ENCODE measurements at regions not wholly inside any gene's neighbourhood (a gene's known extent, or its start where the extent isn't known, plus 50 kb on each side); places are given as distances from the start of the nearest gene placed in this dataset.

DNA sequence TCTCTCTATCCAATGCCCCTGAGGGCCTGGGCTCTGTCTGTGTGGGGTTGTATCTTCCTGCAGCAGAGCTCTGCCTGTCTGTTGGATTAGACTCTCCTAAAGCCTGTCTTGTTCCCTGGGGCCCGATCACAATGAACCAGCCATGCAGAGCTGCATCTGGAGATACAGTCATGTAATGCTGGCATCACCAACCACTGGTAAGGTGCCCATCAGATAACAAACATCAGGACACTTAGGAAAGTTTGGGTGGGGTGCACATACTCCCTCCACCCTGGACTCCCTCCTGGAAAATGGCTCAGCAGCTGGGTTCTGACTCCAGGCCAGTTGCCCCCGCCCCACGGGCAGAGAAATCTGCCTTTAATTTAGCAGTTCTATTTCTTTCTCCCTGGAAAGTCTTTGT lies 61.3 kb upstream of the BRD7 start:
- Histone ChIP-seq H3K9me3 (ENCODE audit: control insufficient read depth in 2 of 3, insufficient read depth in 1 of 3, low read length in 3 of 3) (no peaks in the 10 kb centered on the region), H3K27me3 (ENCODE audit: control insufficient read depth, insufficient read depth, low read length) (no peaks in the 10 kb centered on the region), H3K36me3 (ENCODE audit: control insufficient read depth in 2 of 3, insufficient read depth in 3 of 3, low read length in 3 of 3) (no peaks in the 10 kb centered on the region), H3K9ac (ENCODE audit: low read length in 3 of 3) (no peak overlapping the region), H3K4me1 (ENCODE audit: control insufficient read depth in 2 of 3, insufficient read depth in 2 of 3, low read depth in 1 of 3, low read length in 3 of 3) (no peaks in the 10 kb centered on the region), H3K4me3 (ENCODE audit: low read length in 3 of 3) (no peak overlapping the region), H3K27ac (ENCODE audit: low read depth in 2 of 2, low read length in 2 of 2) (no peak overlapping the region)
- intact Hi-C loops (cut with DNase I), result no loop called here
- no peak for FAIRE-seq
- no peak for DNase-seq
- TF ChIP-seq, protein P1, sequence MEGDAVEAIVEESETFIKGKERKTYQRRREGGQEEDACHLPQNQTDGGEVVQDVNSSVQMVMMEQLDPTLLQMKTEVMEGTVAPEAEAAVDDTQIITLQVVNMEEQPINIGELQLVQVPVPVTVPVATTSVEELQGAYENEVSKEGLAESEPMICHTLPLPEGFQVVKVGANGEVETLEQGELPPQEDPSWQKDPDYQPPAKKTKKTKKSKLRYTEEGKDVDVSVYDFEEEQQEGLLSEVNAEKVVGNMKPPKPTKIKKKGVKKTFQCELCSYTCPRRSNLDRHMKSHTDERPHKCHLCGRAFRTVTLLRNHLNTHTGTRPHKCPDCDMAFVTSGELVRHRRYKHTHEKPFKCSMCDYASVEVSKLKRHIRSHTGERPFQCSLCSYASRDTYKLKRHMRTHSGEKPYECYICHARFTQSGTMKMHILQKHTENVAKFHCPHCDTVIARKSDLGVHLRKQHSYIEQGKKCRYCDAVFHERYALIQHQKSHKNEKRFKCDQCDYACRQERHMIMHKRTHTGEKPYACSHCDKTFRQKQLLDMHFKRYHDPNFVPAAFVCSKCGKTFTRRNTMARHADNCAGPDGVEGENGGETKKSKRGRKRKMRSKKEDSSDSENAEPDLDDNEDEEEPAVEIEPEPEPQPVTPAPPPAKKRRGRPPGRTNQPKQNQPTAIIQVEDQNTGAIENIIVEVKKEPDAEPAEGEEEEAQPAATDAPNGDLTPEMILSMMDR (IDR thresholded peaks at IDR 0.05; ENCODE audit: borderline replicate concordance, extremely low read depth, insufficient read depth), result no peak

DNA sequence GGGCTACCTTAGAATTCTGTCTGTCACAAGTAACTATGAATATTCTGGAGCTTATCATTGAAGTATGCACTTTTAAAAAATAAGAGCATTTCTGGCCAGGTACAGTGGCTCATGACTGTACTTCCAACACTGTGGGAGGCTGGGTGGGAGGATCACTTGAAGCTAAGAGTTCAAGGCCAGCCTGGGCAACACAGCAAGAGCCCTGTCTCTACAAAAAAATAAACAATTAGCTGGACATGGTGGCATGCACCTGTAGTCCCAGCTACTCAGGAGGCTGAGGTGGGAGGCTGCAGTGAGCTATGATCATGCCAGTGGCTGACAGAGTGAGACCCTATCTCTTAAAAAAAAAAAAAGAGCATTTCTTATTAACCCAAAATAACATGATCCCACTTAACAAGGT lies 60.0 kb upstream of the BRD7 start:
- no peak for DNase-seq
- H3K9ac ChIP-seq (ENCODE audit: low read length in 3 of 3), result no peak overlapping the region
- TF ChIP-seq, protein P1 (IDR thresholded peaks at IDR 0.05; ENCODE audit: borderline replicate concordance, extremely low read depth, insufficient read depth), result no peak
- intact Hi-C loops (cut with DNase I), result no loop called here
- H3K27me3 ChIP-seq (ENCODE audit: control insufficient read depth, insufficient read depth, low read length), result no peaks in the 10 kb centered on the region
- FAIRE-seq, result no peak
- no peaks in the 10 kb centered on the region for H3K9me3 ChIP-seq (ENCODE audit: control insufficient read depth in 2 of 3, insufficient read depth in 1 of 3, low read length in 3 of 3)
- no peaks in the 10 kb centered on the region for H3K4me1 ChIP-seq (ENCODE audit: control insufficient read depth in 2 of 3, insufficient read depth in 2 of 3, low read depth in 1 of 3, low read length in 3 of 3)
- no peak overlapping the region for H3K4me3 ChIP-seq (ENCODE audit: low read length in 3 of 3)
- H3K27ac ChIP-seq (ENCODE audit: low read depth in 2 of 2, low read length in 2 of 2), result no peak overlapping the region
- no peaks in the 10 kb centered on the region for H3K36me3 ChIP-seq (ENCODE audit: control insufficient read depth in 2 of 3, insufficient read depth in 3 of 3, low read length in 3 of 3)

DNA sequence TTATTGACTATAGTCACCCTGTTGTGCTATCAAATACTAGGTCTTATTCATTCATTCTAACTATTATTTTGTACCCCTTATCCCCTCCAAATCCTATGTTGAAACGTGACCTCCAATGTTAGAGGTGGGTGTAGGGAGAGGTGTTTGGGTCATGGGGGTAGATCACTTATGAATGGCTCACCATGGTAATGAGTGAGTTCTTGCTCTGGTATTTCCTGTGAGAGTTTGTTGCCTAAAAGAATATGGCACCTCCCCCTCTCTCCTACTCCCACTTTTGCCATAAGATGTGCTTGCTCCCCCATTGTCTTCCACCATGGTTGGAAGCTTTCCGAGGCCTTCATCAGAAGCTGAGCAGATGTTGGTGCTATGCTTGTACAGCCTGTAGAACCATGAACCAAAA lies 59.3 kb upstream of the BRD7 start:
- Histone ChIP-seq H3K27ac (ENCODE audit: low read depth in 2 of 2, low read length in 2 of 2) (no peak overlapping the region), H3K27me3 (ENCODE audit: control insufficient read depth, insufficient read depth, low read length) (no peaks in the 10 kb centered on the region), H3K36me3 (ENCODE audit: control insufficient read depth in 2 of 3, insufficient read depth in 3 of 3, low read length in 3 of 3) (no peaks in the 10 kb centered on the region), H3K4me1 (ENCODE audit: control insufficient read depth in 2 of 3, insufficient read depth in 2 of 3, low read depth in 1 of 3, low read length in 3 of 3) (no peaks in the 10 kb centered on the region), H3K9me3 (ENCODE audit: control insufficient read depth in 2 of 3, insufficient read depth in 1 of 3, low read length in 3 of 3) (no peaks in the 10 kb centered on the region), H3K9ac (ENCODE audit: low read length in 3 of 3) (no peak overlapping the region), H3K4me3 (ENCODE audit: low read length in 3 of 3) (no peak overlapping the region)
- no peak for DNase-seq
- TF ChIP-seq, protein P1 (IDR thresholded peaks at IDR 0.05; ENCODE audit: borderline replicate concordance, extremely low read depth, insufficient read depth), result no peak
- intact Hi-C loops (cut with DNase I), result no loop called here
- no peak for FAIRE-seq

DNA sequence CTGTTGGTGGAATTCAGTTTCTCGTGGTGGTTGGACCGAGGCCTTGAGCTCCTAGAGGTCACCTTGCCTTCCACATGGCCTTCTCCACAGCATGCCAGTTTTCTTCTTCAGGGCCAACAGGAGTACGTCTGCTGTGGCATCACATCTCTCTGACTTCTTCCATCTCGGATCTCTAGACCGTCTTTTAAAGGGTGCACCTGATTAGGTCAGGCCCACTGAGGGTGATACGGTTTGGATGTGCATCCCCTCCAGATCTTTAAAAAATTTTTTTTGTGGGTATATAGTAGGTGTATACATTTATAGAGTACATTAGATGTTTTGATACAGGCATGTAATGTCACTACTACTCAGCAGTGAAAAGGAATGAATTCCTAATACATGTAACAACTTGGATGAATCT lies 58.3 kb upstream of the BRD7 start:
- FAIRE-seq, result no peak

More for the DNA sequence above, 58.3 kb upstream of the BRD7 start:
- H3K27ac ChIP-seq (ENCODE audit: low read depth in 2 of 2, low read length in 2 of 2), result no peak overlapping the region
- intact Hi-C loops (cut with DNase I), result no loop called here
- H3K4me1 ChIP-seq (ENCODE audit: control insufficient read depth in 2 of 3, insufficient read depth in 2 of 3, low read depth in 1 of 3, low read length in 3 of 3), result no peaks in the 10 kb centered on the region
- TF ChIP-seq, protein P1 (IDR thresholded peaks at IDR 0.05; ENCODE audit: borderline replicate concordance, extremely low read depth, insufficient read depth), result no peak
- no peaks in the 10 kb centered on the region for H3K9me3 ChIP-seq (ENCODE audit: control insufficient read depth in 2 of 3, insufficient read depth in 1 of 3, low read length in 3 of 3)
- H3K27me3 ChIP-seq (ENCODE audit: control insufficient read depth, insufficient read depth, low read length), result no peaks in the 10 kb centered on the region
- no peak overlapping the region for H3K9ac ChIP-seq (ENCODE audit: low read length in 3 of 3)
- no peak for DNase-seq
- no peak overlapping the region for H3K4me3 ChIP-seq (ENCODE audit: low read length in 3 of 3)
- H3K36me3 ChIP-seq (ENCODE audit: control insufficient read depth in 2 of 3, insufficient read depth in 3 of 3, low read length in 3 of 3), result no peaks in the 10 kb centered on the region
